ENCODE measurements at regions not wholly inside any gene's neighbourhood (a gene's known extent, or its start where the extent isn't known, plus 50 kb on each side); places are given as distances from the start of the nearest gene placed in this dataset.

DNA sequence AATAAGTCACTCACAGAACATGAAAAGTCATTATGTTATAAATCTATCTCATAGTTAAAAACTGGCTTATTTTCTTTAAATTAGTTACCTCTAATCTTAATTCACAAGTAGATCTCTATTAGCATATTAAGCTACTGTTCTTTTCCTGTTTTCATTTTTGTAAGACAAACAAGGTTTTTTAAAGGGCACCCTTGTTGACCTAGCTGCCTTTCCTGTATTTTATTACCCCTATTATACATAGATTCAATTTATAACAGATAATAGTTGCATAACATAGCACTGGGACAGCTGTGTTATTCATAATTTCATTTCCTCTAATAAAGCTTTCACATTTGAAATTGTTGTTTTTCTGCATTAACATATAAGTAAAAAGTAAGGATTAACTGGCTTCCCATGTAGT, 1500.7 kb upstream of the FLRT2 start:
- Histone ChIP-seq H3K9me2 (replicated peaks; ENCODE audit: insufficient read depth, low read length) (no peaks in the 10 kb centered on the region), H3K27ac (ENCODE audit: low read length) (no peak overlapping the region), H3K79me2 (ENCODE audit: low read length) (no peaks in the 10 kb centered on the region), H3K36me3 (ENCODE audit: insufficient read depth, low read length) (no peaks in the 10 kb centered on the region), H3K4me2 (ENCODE audit: low read depth, low read length, poor library complexity, severe bottlenecking) (no peak overlapping the region), H3K9ac (ENCODE audit: low read length) (no peak overlapping the region), H3K4me1 (ENCODE audit: low read length) (no peaks in the 10 kb centered on the region), H3K4me3 (ENCODE audit: low read length) (no peak overlapping the region), H3K9me3 (ENCODE audit: low read length) (no peaks in the 10 kb centered on the region), H3K27me3 (ENCODE audit: low read length) (no peaks in the 10 kb centered on the region), H4K20me1 (ENCODE audit: insufficient read depth, low read depth, low read length) (no peaks in the 10 kb centered on the region), H2AFZ (ENCODE audit: low read length) (no peak overlapping the region)
- no peak for DNase-seq

DNA sequence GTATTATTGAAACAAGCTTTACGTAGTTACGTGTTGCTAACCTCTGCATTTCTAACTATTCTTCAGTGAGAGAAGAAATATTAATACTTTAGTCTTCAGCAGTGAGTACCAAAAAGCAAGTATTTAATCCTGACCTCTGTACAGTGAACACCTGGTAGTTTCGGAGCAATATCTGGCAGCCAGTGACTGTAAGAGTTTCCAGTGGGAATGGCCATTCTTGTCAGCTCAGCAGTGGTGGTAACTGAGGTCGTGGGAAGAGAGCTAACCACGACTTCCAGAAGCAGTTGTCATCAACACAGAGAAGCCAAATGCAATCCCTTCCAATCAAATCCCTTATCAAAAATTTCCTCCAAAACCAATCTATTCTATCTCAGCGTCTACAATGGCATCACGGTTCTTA, 1500.2 kb upstream of the FLRT2 start:
- no peaks in the 10 kb centered on the region for H3K79me2 ChIP-seq (ENCODE audit: low read length)
- H3K4me1 ChIP-seq (ENCODE audit: low read length), result no peaks in the 10 kb centered on the region
- H3K9me3 ChIP-seq (ENCODE audit: low read length), result no peaks in the 10 kb centered on the region
- H2AFZ ChIP-seq (ENCODE audit: low read length), result no peak overlapping the region
- H3K4me2 ChIP-seq (ENCODE audit: low read depth, low read length, poor library complexity, severe bottlenecking), result no peak overlapping the region
- no peak overlapping the region for H3K4me3 ChIP-seq (ENCODE audit: low read length)
- no peaks in the 10 kb centered on the region for H3K36me3 ChIP-seq (ENCODE audit: insufficient read depth, low read length)
- no peak overlapping the region for H3K9ac ChIP-seq (ENCODE audit: low read length)
- no peak for DNase-seq
- H4K20me1 ChIP-seq (ENCODE audit: insufficient read depth, low read depth, low read length), result no peaks in the 10 kb centered on the region
- H3K27ac ChIP-seq (ENCODE audit: low read length), result no peak overlapping the region
- no peaks in the 10 kb centered on the region for H3K9me2 ChIP-seq (replicated peaks; ENCODE audit: insufficient read depth, low read length)
- H3K27me3 ChIP-seq (ENCODE audit: low read length), result no peaks in the 10 kb centered on the region

DNA sequence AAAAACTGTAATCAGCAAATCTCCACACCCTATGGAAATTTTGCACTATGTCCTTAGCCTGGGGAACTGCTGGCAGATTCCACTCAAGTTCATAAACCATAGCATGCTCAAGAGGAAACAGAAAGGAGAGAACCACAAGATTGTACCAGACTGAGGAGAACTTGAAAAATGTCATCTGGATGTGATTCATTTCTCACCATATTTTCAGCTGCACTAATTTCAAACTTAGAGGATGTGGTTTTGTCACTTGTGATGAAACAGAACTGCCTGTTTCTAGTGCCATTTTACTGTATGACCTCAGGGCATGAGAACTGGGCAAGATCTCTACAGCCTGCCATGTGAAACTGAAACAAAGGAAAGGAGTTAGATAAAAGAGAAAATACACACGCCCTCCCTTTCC, 1493.1 kb upstream of the FLRT2 start:
- Histone ChIP-seq H3K27ac (ENCODE audit: low read length) (no peak overlapping the region), H3K4me3 (ENCODE audit: low read length) (no peak overlapping the region), H3K79me2 (ENCODE audit: low read length) (no peaks in the 10 kb centered on the region), H3K36me3 (ENCODE audit: insufficient read depth, low read length) (no peaks in the 10 kb centered on the region), H3K4me1 (ENCODE audit: low read length) (no peaks in the 10 kb centered on the region), H4K20me1 (ENCODE audit: insufficient read depth, low read depth, low read length) (no peaks in the 10 kb centered on the region), H3K9me3 (ENCODE audit: low read length) (no peaks in the 10 kb centered on the region), H2AFZ (ENCODE audit: low read length) (no peak overlapping the region), H3K9me2 (replicated peaks; ENCODE audit: insufficient read depth, low read length) (no peaks in the 10 kb centered on the region), H3K4me2 (ENCODE audit: low read depth, low read length, poor library complexity, severe bottlenecking) (no peak overlapping the region), H3K27me3 (ENCODE audit: low read length) (no peaks in the 10 kb centered on the region), H3K9ac (ENCODE audit: low read length) (no peak overlapping the region)
- no peak for DNase-seq

DNA sequence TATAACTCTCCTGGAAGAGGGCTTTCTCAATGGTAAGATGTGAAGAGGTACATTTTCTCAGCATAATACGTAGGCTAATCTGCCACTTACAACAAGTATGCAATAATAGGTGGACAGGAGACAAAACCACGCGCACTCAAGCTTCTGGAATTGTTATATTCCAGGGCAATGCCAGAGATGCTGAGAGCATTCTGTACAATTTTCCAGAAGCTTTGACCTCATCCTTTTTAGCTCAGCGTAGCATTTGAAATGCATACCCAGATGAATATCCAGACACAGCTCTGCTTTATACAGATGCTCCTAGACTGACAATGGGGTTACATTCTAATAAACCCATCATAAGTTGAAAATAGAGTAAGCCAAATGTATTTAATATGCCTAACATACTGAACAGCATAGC, 1492.4 kb upstream of the FLRT2 start:
- no peak overlapping the region for H3K9ac ChIP-seq (ENCODE audit: low read length)
- H3K36me3 ChIP-seq (ENCODE audit: insufficient read depth, low read length), result no peaks in the 10 kb centered on the region
- no peak for DNase-seq
- H3K27ac ChIP-seq (ENCODE audit: low read length), result no peak overlapping the region
- H3K27me3 ChIP-seq (ENCODE audit: low read length), result no peaks in the 10 kb centered on the region
- no peaks in the 10 kb centered on the region for H3K4me1 ChIP-seq (ENCODE audit: low read length)
- H3K4me2 ChIP-seq (ENCODE audit: low read depth, low read length, poor library complexity, severe bottlenecking), result no peak overlapping the region
- H3K9me3 ChIP-seq (ENCODE audit: low read length), result no peaks in the 10 kb centered on the region
- H3K4me3 ChIP-seq (ENCODE audit: low read length), result no peak overlapping the region
- H3K79me2 ChIP-seq (ENCODE audit: low read length), result no peaks in the 10 kb centered on the region
- H3K9me2 ChIP-seq (replicated peaks; ENCODE audit: insufficient read depth, low read length), result no peaks in the 10 kb centered on the region
- H4K20me1 ChIP-seq (ENCODE audit: insufficient read depth, low read depth, low read length), result no peaks in the 10 kb centered on the region
- no peak overlapping the region for H2AFZ ChIP-seq (ENCODE audit: low read length)

DNA sequence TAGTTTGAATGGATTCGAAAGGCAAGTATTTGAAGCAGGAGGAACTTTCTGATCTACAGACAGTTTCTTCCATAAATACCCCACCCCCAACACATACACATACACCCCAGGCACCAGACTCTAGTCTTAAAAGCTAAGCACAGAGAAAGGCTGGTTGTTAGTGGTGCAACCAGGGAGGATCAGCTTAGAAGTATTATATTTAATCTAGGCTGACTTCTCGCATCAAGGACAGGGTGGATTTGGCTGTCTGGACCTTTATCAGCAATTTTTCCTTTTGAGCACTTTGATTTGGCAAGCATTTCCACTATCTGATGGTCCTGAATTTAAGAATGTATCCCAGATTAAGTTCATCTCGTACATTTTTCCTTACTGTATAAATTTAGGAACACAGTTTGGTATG, 1489.8 kb upstream of the FLRT2 start:
- no peak for DNase-seq
- H2AFZ ChIP-seq (ENCODE audit: low read length), result no peak overlapping the region
- H3K9me3 ChIP-seq (ENCODE audit: low read length), result no peaks in the 10 kb centered on the region
- H3K4me2 ChIP-seq (ENCODE audit: low read depth, low read length, poor library complexity, severe bottlenecking), result no peak overlapping the region
- no peaks in the 10 kb centered on the region for H3K4me1 ChIP-seq (ENCODE audit: low read length)
- no peaks in the 10 kb centered on the region for H3K36me3 ChIP-seq (ENCODE audit: insufficient read depth, low read length)
- no peaks in the 10 kb centered on the region for H4K20me1 ChIP-seq (ENCODE audit: insufficient read depth, low read depth, low read length)
- H3K9me2 ChIP-seq (replicated peaks; ENCODE audit: insufficient read depth, low read length), result no peaks in the 10 kb centered on the region
- H3K4me3 ChIP-seq (ENCODE audit: low read length), result no peak overlapping the region
- H3K79me2 ChIP-seq (ENCODE audit: low read length), result no peaks in the 10 kb centered on the region
- H3K9ac ChIP-seq (ENCODE audit: low read length), result no peak overlapping the region
- no peaks in the 10 kb centered on the region for H3K27me3 ChIP-seq (ENCODE audit: low read length)
- H3K27ac ChIP-seq (ENCODE audit: low read length), result no peak overlapping the region

DNA sequence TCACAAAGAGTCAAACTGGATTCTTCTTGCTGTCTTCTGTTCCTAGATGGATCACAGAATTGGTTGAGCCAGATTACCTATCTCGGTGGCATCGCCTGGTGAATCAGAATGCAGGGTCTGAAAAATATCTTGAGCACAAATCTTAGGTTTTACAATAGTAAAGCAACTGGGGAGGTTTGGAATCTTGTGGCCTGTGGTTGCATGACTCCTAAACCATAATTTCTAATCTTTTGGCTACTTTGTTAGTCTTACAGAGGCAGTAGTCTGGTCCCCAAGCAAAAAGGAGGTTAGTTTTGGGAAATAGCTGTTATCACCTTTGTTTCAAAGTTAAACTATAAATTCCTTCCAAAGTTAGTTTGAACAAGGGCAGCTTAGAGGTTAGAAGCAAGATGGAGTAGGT, 1488.5 kb upstream of the FLRT2 start:
- Histone ChIP-seq H3K4me1 (ENCODE audit: low read length) (no peaks in the 10 kb centered on the region), H3K9ac (ENCODE audit: low read length) (no peak overlapping the region), H3K4me3 (ENCODE audit: low read length) (no peak overlapping the region), H4K20me1 (ENCODE audit: insufficient read depth, low read depth, low read length) (no peaks in the 10 kb centered on the region), H2AFZ (ENCODE audit: low read length) (no peak overlapping the region), H3K9me2 (replicated peaks; ENCODE audit: insufficient read depth, low read length) (no peaks in the 10 kb centered on the region), H3K36me3 (ENCODE audit: insufficient read depth, low read length) (no peaks in the 10 kb centered on the region), H3K27ac (ENCODE audit: low read length) (no peak overlapping the region), H3K9me3 (ENCODE audit: low read length) (0 out of 2 replicates have a peak, but pooled peaks cover 3% of the 10 kb centered on the region), H3K4me2 (ENCODE audit: low read depth, low read length, poor library complexity, severe bottlenecking) (no peak overlapping the region), H3K27me3 (ENCODE audit: low read length) (no peaks in the 10 kb centered on the region), H3K79me2 (ENCODE audit: low read length) (no peaks in the 10 kb centered on the region)
- DNase-seq, result no peak

DNA sequence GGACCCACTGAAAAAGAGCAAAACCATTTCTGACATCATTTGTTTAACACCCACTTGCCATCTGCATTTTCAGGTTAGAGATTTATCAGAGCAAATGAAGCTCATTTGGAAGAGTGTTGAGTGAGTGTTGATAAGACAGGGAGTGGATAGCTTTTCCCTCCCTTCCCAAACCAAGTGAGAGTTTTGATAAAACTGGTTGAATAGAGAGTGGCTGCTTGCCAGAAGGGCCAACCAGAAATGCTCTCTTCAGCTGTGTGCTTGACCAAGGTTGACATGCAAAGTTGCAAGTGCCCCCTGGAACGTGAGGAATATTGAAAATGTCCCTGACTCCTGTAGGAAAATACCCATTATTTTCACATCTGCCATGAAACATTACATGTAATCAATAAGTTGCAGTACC, 1487.0 kb upstream of the FLRT2 start:
- Histone ChIP-seq H3K4me1 (ENCODE audit: low read length) (no peaks in the 10 kb centered on the region), H4K20me1 (ENCODE audit: insufficient read depth, low read depth, low read length) (no peaks in the 10 kb centered on the region), H3K4me3 (ENCODE audit: low read length) (no peak overlapping the region), H2AFZ (ENCODE audit: low read length) (no peak overlapping the region), H3K9me2 (replicated peaks; ENCODE audit: insufficient read depth, low read length) (no peaks in the 10 kb centered on the region), H3K36me3 (ENCODE audit: insufficient read depth, low read length) (no peaks in the 10 kb centered on the region), H3K9ac (ENCODE audit: low read length) (no peak overlapping the region), H3K4me2 (ENCODE audit: low read depth, low read length, poor library complexity, severe bottlenecking) (no peak overlapping the region), H3K27ac (ENCODE audit: low read length) (no peak overlapping the region), H3K79me2 (ENCODE audit: low read length) (no peaks in the 10 kb centered on the region), H3K9me3 (ENCODE audit: low read length) (0 out of 2 replicates have a peak, but pooled peaks cover 3% of the 10 kb centered on the region), H3K27me3 (ENCODE audit: low read length) (no peaks in the 10 kb centered on the region)
- DNase-seq, result no peak

DNA sequence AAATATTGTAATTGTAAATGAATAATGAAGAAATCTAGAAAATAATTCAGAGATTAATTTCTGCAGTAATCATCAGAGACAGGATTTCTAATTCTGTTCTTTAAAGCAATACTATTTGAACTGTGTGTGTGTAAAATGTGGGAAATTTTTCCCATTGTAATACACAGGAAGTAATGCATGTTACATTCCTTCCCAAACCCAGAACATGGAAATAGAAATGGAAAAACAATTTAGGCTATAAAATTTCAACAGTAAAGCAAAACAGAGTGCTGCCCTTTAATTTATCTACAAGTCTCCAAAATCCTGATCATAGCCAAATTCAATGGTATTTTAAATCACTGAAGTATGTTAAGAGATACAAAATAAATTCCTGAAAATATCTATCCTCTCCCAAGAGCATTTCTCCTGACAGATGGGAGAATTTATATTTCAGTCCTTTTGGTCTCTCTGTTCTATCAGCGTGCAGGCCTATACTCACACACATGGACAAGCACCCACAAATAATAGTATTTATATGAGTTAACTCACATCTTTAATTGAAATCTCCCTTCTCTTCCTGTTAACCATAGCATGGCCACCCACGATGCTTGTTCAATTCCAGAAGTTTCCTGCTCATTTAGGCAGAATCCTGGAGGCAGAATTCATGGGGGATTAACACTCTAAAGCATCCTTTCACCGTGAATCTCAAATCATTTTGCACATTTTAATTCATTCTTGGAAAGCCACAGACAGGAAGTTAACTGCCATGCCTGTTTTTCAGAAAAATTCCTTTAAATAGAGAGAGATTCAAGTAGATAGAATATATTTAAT, 1465.4 kb upstream of the FLRT2 start:
- no peaks in the 10 kb centered on the region for H3K4me1 ChIP-seq (ENCODE audit: low read length)
- no peaks in the 10 kb centered on the region for H3K9me2 ChIP-seq (replicated peaks; ENCODE audit: insufficient read depth, low read length)
- no peaks in the 10 kb centered on the region; the same call in 1 of the 2 replicates for H3K27me3 ChIP-seq (ENCODE audit: low read length)
- H2AFZ ChIP-seq (ENCODE audit: low read length), result no peak overlapping the region
- no peak overlapping the region for H3K27ac ChIP-seq (ENCODE audit: low read length)
- H3K79me2 ChIP-seq (ENCODE audit: low read length), result no peaks in the 10 kb centered on the region
- H3K4me2 ChIP-seq (ENCODE audit: low read depth, low read length, poor library complexity, severe bottlenecking), result no peak overlapping the region
- H3K9ac ChIP-seq (ENCODE audit: low read length), result no peak overlapping the region
- no peak for DNase-seq
- no peaks in the 10 kb centered on the region for H4K20me1 ChIP-seq (ENCODE audit: insufficient read depth, low read depth, low read length)
- H3K4me3 ChIP-seq (ENCODE audit: low read length), result no peak overlapping the region
- H3K9me3 ChIP-seq (ENCODE audit: low read length), result peaks cover 6% of the 10 kb centered on the region; the same call in 1 of the 2 replicates
- H3K36me3 ChIP-seq (ENCODE audit: insufficient read depth, low read length), result no peaks in the 10 kb centered on the region
